H9 (cell line): ENCODE measurements at regions not wholly inside any gene's neighbourhood (a gene's known extent, or its start where the extent isn't known, plus 50 kb on each side); places are given as distances from the start of the nearest gene placed in this dataset.

Experiments used
- DNase-seq: peaks from one replicate; pipeline ENCODE4 v3.0.0-alpha.2; 2017
- H2AFZ ChIP-seq: one replicate; pipeline ENCODE4 v1.6.1; 2013; ENCODE audit warnings: mild to moderate bottlenecking, low read length, control low read depth, moderate library complexity
- H2AK5ac ChIP-seq: 2 replicates; pipeline ENCODE4 v1.6.1; 2013; ENCODE audit warnings: low read length, control low read depth, mixed read lengths; ENCODE audit not compliant: insufficient read length
- H2BK120ac ChIP-seq: one replicate; pipeline ENCODE4 v1.6.1; 2013; ENCODE audit warnings: low read depth, mild to moderate bottlenecking, low read length, control low read depth, inconsistent platforms; ENCODE audit not compliant: poor library complexity, severe bottlenecking
- H2BK12ac ChIP-seq: 2 replicates; pipeline ENCODE4 v1.6.1; 2013; ENCODE audit warnings: low read length, control low read depth, mixed read lengths, low read depth; ENCODE audit not compliant: insufficient read length
- H2BK15ac ChIP-seq: 2 replicates; pipeline ENCODE4 v1.6.1; 2013; ENCODE audit warnings: low read depth, low read length, control low read depth
- H2BK20ac ChIP-seq: one replicate; pipeline ENCODE4 v1.6.1; 2013; ENCODE audit warnings: low read depth, mild to moderate bottlenecking, low read length, control low read depth, inconsistent platforms; ENCODE audit not compliant: poor library complexity, severe bottlenecking
- H2BK5ac ChIP-seq: 2 replicates; pipeline ENCODE4 v1.6.1; 2013; ENCODE audit warnings: low read length, control low read depth, mixed read lengths; ENCODE audit not compliant: insufficient read length
- H3K14ac ChIP-seq: 2 replicates; pipeline ENCODE4 v1.6.1; 2013; ENCODE audit warnings: low read length, control low read depth; ENCODE audit not compliant: insufficient read depth
- H3K18ac ChIP-seq: 2 replicates; pipeline ENCODE4 v1.6.1; 2013; ENCODE audit warnings: low read depth, mild to moderate bottlenecking, mixed read lengths, low read length, control low read depth; ENCODE audit not compliant: insufficient read length
- H3K23ac ChIP-seq: 2 replicates; pipeline ENCODE4 v1.6.1; 2013; ENCODE audit warnings: low read length, control low read depth, mixed read lengths, low read depth; ENCODE audit not compliant: insufficient read length
- H3K23me2 ChIP-seq: 2 replicates; pipeline ENCODE4 v1.6.1; 2013; ENCODE audit warnings: low read depth, mild to moderate bottlenecking, mixed read lengths, low read length, control low read depth; ENCODE audit not compliant: insufficient read length, poor library complexity, severe bottlenecking
- H3K27ac ChIP-seq: 2 replicates; pipeline ENCODE4 v1.5.1; 2013; ENCODE audit warnings: low read length, control low read depth, mixed read lengths, low read depth; ENCODE audit not compliant: insufficient read length
- H3K27me3 ChIP-seq: 2 replicates; pipeline ENCODE4 v1.6.1; 2013; ENCODE audit warnings: low read length, control low read depth, inconsistent platforms; ENCODE audit not compliant: insufficient read depth
- H3K4ac ChIP-seq: 2 replicates; pipeline ENCODE4 v1.6.1; 2013; ENCODE audit warnings: low read depth, mild to moderate bottlenecking, control low read depth, inconsistent platforms, low read length, moderate library complexity
- H3K4me1 ChIP-seq: 2 replicates; pipeline ENCODE4 v1.6.1; 2013; ENCODE audit warnings: low read length, control low read depth, inconsistent platforms; ENCODE audit not compliant: insufficient read depth
- H3K4me2 ChIP-seq: 2 replicates; pipeline ENCODE4 v1.6.1; 2013; ENCODE audit warnings: low read length, control low read depth, mixed read lengths; ENCODE audit not compliant: insufficient read length, insufficient read depth
- H3K56ac ChIP-seq: 2 replicates; pipeline ENCODE4 v1.6.1; 2013; ENCODE audit warnings: low read depth, mild to moderate bottlenecking, mixed read lengths, low read length, control low read depth; ENCODE audit not compliant: insufficient read length
- H3K79me1 ChIP-seq: 2 replicates; pipeline ENCODE4 v1.6.1; 2013; ENCODE audit warnings: low read depth, mild to moderate bottlenecking, moderate library complexity, low read length, control low read depth, inconsistent platforms; ENCODE audit not compliant: insufficient read depth, poor library complexity, severe bottlenecking
- H3K79me2 ChIP-seq: 2 replicates; pipeline ENCODE4 v1.6.1; 2013; ENCODE audit warnings: low read length, control low read depth, inconsistent platforms; ENCODE audit not compliant: insufficient read depth
- H3K9ac ChIP-seq: 2 replicates; pipeline ENCODE4 v1.6.1; 2013; ENCODE audit warnings: low read length, control low read depth, mixed read lengths; ENCODE audit not compliant: insufficient read length; ENCODE audit errors: extremely low read depth
- H3K9me3 ChIP-seq: one replicate; pipeline ENCODE4 v1.6.1; 2013; ENCODE audit warnings: low read depth, low read length, inconsistent platforms; ENCODE audit not compliant: control insufficient read depth
- H3T11ph ChIP-seq: one replicate; pipeline ENCODE4 v1.6.1; 2013; ENCODE audit warnings: mild to moderate bottlenecking, low read length, control low read depth, inconsistent platforms
- H4K20me1 ChIP-seq: one replicate; pipeline ENCODE4 v1.6.1; 2013; ENCODE audit not compliant: control insufficient read depth, insufficient read length, insufficient read depth
- H4K5ac ChIP-seq: 2 replicates; pipeline ENCODE4 v1.6.1; 2013; ENCODE audit warnings: low read depth, mild to moderate bottlenecking, mixed read lengths, low read length, control low read depth; ENCODE audit not compliant: insufficient read length
- H4K8ac ChIP-seq: replicated peaks from 2 replicates; pipeline ENCODE4 v1.6.1; 2013; ENCODE audit warnings: low read length, control low read depth, mixed read lengths, low read depth; ENCODE audit not compliant: insufficient read length
- H4K91ac ChIP-seq: 2 replicates; pipeline ENCODE4 v1.6.1; 2013; ENCODE audit warnings: low read depth, mild to moderate bottlenecking, moderate library complexity, mixed read lengths, low read length, control low read depth; ENCODE audit not compliant: insufficient read length
- H3K27ac Mint-ChIP-seq, 3 experiments: 2 replicates in 2 of 3; 3 replicates in 1 of 3; pipeline ENCODE4 v1.8.0; 2020 to 2021; ENCODE audit warnings: mixed read lengths in 3 of 3, mild to moderate bottlenecking in 1 of 3, moderate library complexity in 1 of 3
- H3K27me3 Mint-ChIP-seq: 2 replicates; pipeline ENCODE4 v1.8.0; 2021; ENCODE audit warnings: low read depth, mild to moderate bottlenecking, moderate library complexity, mixed read lengths
- H3K36me3 Mint-ChIP-seq, 3 experiments: 2 replicates in 2 of 3; 3 replicates in 1 of 3; pipeline ENCODE4 v1.8.0; 2020 to 2021; ENCODE audit warnings: low read depth in 3 of 3, mixed read lengths in 3 of 3; ENCODE audit not compliant: insufficient read depth in 1 of 3
- H3K4me1 Mint-ChIP-seq, 2 experiments: 2 replicates each; pipeline ENCODE4 v1.8.0; 2020; ENCODE audit warnings: mixed read lengths in 2 of 2
- H3K4me3 Mint-ChIP-seq, 2 experiments: 2 replicates in 1 of 2; 3 replicates in 1 of 2; pipeline ENCODE4 v1.8.0; 2020 to 2021; ENCODE audit warnings: mild to moderate bottlenecking in 2 of 2, mixed read lengths in 2 of 2, moderate library complexity in 1 of 2
- H3K9me3 Mint-ChIP-seq, 2 experiments: 2 replicates in 1 of 2; 3 replicates in 1 of 2; pipeline ENCODE4 v1.8.0; 2020; ENCODE audit warnings: mild to moderate bottlenecking in 2 of 2, mixed read lengths in 2 of 2, moderate library complexity in 1 of 2
- WGBS: extraction: QIAGEN DNeasy Blood & Tissue Kit; methylation state at CpG from one replicate; pipeline ENCODE4 v1.1.7; 2013; ENCODE audit warnings: missing lambda C conversion rate, low lambda C conversion rate, mixed read lengths; ENCODE audit not compliant: insufficient read length; ENCODE audit errors: extremely low coverage; 5-methylcytosine and 5-hydroxymethylcytosine counted together
- TF ChIP-seq, protein P1 (sequence below): fragments of 200-600 bp; sonication (generic); conservative IDR thresholded peaks from 3 replicates; pipeline ENCODE4 v1.8.0; 2021; ENCODE audit warnings: antibody characterized with exemption, mild to moderate bottlenecking

- peaks cover 0 to 25% of the 10 kb centered on the region in 2 experiments; a peak in 4 of 5 replicates for H3K9me3 Mint-ChIP-seq
- no peaks in the 10 kb centered on the region for H3K23me2 ChIP-seq
- H3K23ac ChIP-seq: no peak overlapping the region
- peaks cover 2% of the 10 kb centered on the region; the same call in 1 of the 2 replicates for H3K27me3 Mint-ChIP-seq
- no peak overlapping the region for H3K27ac Mint-ChIP-seq
- no peak overlapping the region for H4K5ac ChIP-seq
- H3K4me1 Mint-ChIP-seq: peaks cover 0 to 3% of the 10 kb centered on the region in 2 experiments; a peak in 2 of 4 replicates
- H3K9me3 ChIP-seq: no peaks in the 10 kb centered on the region
- H3K4me1 ChIP-seq: no peaks in the 10 kb centered on the region
- H2BK20ac ChIP-seq: no peak overlapping the region
- H3K14ac ChIP-seq: no peak overlapping the region
- H2BK5ac ChIP-seq: no peak overlapping the region
- no peaks in the 10 kb centered on the region for H3K27me3 ChIP-seq
- no CpG with 5 or more reads among the region's 2 CpGs for WGBS
- H3K27ac ChIP-seq: no peak overlapping the region
- no peaks in the 10 kb centered on the region for H3K79me2 ChIP-seq
- no peak overlapping the region for H2BK15ac ChIP-seq
- no peaks in the 10 kb centered on the region for H4K20me1 ChIP-seq
- no peak overlapping the region for H4K8ac ChIP-seq
- no peak overlapping the region for H2BK120ac ChIP-seq
- no peak overlapping the region for H4K91ac ChIP-seq
- peak overlapping the region; percentile 82 for H2AFZ ChIP-seq
- H3K9ac ChIP-seq: no peak overlapping the region
- no peak for DNase-seq
- peaks cover 9 to 13% (median 12%) of the 10 kb centered on the region in 3 experiments; a peak in 6 of 7 replicates for H3K36me3 Mint-ChIP-seq
- no peaks in the 10 kb centered on the region for H3K79me1 ChIP-seq
- H3K4me3 Mint-ChIP-seq: no peak overlapping the region
- no peak overlapping the region for H3T11ph ChIP-seq
- TF ChIP-seq, protein P1, sequence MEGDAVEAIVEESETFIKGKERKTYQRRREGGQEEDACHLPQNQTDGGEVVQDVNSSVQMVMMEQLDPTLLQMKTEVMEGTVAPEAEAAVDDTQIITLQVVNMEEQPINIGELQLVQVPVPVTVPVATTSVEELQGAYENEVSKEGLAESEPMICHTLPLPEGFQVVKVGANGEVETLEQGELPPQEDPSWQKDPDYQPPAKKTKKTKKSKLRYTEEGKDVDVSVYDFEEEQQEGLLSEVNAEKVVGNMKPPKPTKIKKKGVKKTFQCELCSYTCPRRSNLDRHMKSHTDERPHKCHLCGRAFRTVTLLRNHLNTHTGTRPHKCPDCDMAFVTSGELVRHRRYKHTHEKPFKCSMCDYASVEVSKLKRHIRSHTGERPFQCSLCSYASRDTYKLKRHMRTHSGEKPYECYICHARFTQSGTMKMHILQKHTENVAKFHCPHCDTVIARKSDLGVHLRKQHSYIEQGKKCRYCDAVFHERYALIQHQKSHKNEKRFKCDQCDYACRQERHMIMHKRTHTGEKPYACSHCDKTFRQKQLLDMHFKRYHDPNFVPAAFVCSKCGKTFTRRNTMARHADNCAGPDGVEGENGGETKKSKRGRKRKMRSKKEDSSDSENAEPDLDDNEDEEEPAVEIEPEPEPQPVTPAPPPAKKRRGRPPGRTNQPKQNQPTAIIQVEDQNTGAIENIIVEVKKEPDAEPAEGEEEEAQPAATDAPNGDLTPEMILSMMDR: no peak
- no peak overlapping the region for H3K4me2 ChIP-seq
- no peak overlapping the region for H2BK12ac ChIP-seq
- no peak overlapping the region for H3K56ac ChIP-seq
- no peak overlapping the region for H3K4ac ChIP-seq
- no peak overlapping the region for H2AK5ac ChIP-seq
- no peak overlapping the region for H3K18ac ChIP-seq
These were observed 103.7 kb upstream of the EDNRB start for GRCh38 chr13:78022164-78022877.
